ENCODE measurements at regions not wholly inside any gene's neighbourhood (a gene's known extent, or its start where the extent isn't known, plus 50 kb on each side); places are given as distances from the start of the nearest gene placed in this dataset.

DNA sequence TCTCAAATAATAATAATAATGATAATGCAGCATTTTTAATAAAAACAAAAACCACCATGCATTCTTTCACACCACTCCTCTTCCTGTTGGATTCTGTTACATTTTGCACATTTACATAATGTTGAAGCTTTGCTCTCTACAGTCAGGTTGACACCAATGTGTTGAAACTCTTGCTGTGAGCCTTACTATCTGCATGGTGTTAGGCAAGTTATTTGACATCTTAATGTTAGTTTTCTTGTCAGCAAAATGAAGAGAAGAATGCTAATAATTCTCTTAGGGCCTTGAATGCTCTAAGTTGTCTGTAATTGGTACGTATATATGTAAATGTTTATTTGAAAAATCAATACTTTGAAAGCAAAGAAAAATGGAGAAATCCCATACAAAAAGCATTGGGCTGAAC, 525.5 kb upstream of the PTGER4 start:
- DNase-seq, result no peak
- no peaks in the 10 kb centered on the region for H3K23me2 ChIP-seq (ENCODE audit: insufficient read length, low read depth, low read length, poor library complexity, severe bottlenecking)
- H2BK12ac ChIP-seq (ENCODE audit: insufficient read length, low read depth, low read length), result no peak overlapping the region
- H3K79me1 ChIP-seq (ENCODE audit: insufficient read depth, low read depth, low read length, poor library complexity, severe bottlenecking), result no peaks in the 10 kb centered on the region
- Mint-ChIP-seq H3K4me3 (no peak overlapping the region), H3K36me3 (ENCODE audit: insufficient read depth in 1 of 3, low read depth in 3 of 3) (no peaks in the 10 kb centered on the region), H3K4me1 (0 out of 4 replicates have a peak, but pooled peaks cover 0 to 4% of the 10 kb centered on the region in 2 experiments), H3K9me3 (peaks cover 3% of the 10 kb centered on the region in 2 experiments; a peak in 3 of 5 replicates), H3K27me3 (ENCODE audit: low read depth) (no peaks in the 10 kb centered on the region), H3K27ac (no peak overlapping the region)
- no peak overlapping the region for H2BK120ac ChIP-seq (ENCODE audit: low read depth, low read length, poor library complexity, severe bottlenecking)
- no peak overlapping the region for H4K5ac ChIP-seq (ENCODE audit: insufficient read length, low read depth, low read length)
- H2AFZ ChIP-seq (ENCODE audit: low read length), result no peak overlapping the region
- H3K27ac ChIP-seq (ENCODE audit: insufficient read length, low read depth, low read length), result no peak overlapping the region
- WGBS (ENCODE audit: extremely low coverage, insufficient read length, low lambda C conversion rate), result no CpG with 5 or more reads among the region's 1 CpG
- H2AK5ac ChIP-seq (ENCODE audit: insufficient read length, low read length), result no peak overlapping the region
- H3K9ac ChIP-seq (ENCODE audit: extremely low read depth, insufficient read length, low read length), result no peak overlapping the region
- no peak overlapping the region for H3K56ac ChIP-seq (ENCODE audit: insufficient read length, low read depth, low read length)
- TF ChIP-seq, protein P1, sequence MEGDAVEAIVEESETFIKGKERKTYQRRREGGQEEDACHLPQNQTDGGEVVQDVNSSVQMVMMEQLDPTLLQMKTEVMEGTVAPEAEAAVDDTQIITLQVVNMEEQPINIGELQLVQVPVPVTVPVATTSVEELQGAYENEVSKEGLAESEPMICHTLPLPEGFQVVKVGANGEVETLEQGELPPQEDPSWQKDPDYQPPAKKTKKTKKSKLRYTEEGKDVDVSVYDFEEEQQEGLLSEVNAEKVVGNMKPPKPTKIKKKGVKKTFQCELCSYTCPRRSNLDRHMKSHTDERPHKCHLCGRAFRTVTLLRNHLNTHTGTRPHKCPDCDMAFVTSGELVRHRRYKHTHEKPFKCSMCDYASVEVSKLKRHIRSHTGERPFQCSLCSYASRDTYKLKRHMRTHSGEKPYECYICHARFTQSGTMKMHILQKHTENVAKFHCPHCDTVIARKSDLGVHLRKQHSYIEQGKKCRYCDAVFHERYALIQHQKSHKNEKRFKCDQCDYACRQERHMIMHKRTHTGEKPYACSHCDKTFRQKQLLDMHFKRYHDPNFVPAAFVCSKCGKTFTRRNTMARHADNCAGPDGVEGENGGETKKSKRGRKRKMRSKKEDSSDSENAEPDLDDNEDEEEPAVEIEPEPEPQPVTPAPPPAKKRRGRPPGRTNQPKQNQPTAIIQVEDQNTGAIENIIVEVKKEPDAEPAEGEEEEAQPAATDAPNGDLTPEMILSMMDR (conservative IDR thresholded peaks at IDR 0.05), result no peak
- no peak overlapping the region for H3K4ac ChIP-seq (ENCODE audit: low read depth, low read length)
- H3K4me1 ChIP-seq (ENCODE audit: insufficient read depth, low read length), result no peaks in the 10 kb centered on the region
- no peak overlapping the region for H3T11ph ChIP-seq (ENCODE audit: low read length)
- H2BK15ac ChIP-seq (ENCODE audit: low read depth, low read length), result no peak overlapping the region
- no peak overlapping the region for H2BK20ac ChIP-seq (ENCODE audit: low read depth, low read length, poor library complexity, severe bottlenecking)
- H4K91ac ChIP-seq (ENCODE audit: insufficient read length, low read depth, low read length), result no peak overlapping the region
- no peaks in the 10 kb centered on the region for H3K79me2 ChIP-seq (ENCODE audit: insufficient read depth, low read length)
- no peak overlapping the region for H4K8ac ChIP-seq (replicated peaks; ENCODE audit: insufficient read length, low read depth, low read length)
- H2BK5ac ChIP-seq (ENCODE audit: insufficient read length, low read length), result no peak overlapping the region
- no peak overlapping the region for H3K14ac ChIP-seq (ENCODE audit: insufficient read depth, low read length)
- no peaks in the 10 kb centered on the region for H3K27me3 ChIP-seq (ENCODE audit: insufficient read depth, low read length)
- no peak overlapping the region for H3K23ac ChIP-seq (ENCODE audit: insufficient read length, low read depth, low read length)
- H3K9me3 ChIP-seq (ENCODE audit: control insufficient read depth, low read depth, low read length), result no peaks in the 10 kb centered on the region
- no peaks in the 10 kb centered on the region for H4K20me1 ChIP-seq (ENCODE audit: control insufficient read depth, insufficient read depth, insufficient read length)
- no peak overlapping the region for H3K4me2 ChIP-seq (ENCODE audit: insufficient read depth, insufficient read length, low read length)
- no peak overlapping the region for H3K18ac ChIP-seq (ENCODE audit: insufficient read length, low read depth, low read length)

Measured in H9 (cell line).